Skin epidermis (tissue), 12 donors: ENCODE measurements at regions not wholly inside any gene's neighbourhood (a gene's known extent, or its start where the extent isn't known, plus 50 kb on each side); places are given as distances from the start of the nearest gene placed in this dataset.

Experiments
- H3K27ac ChIP-seq, 21 experiments: fragments of 200-600 bp; sonication (generic) in 11 of 21; one replicate each; pipeline ENCODE4 v1.5.0; 2020; ENCODE audit warnings: mild to moderate bottlenecking in 3 of 21, inconsistent platforms in 2 of 21, moderate library complexity in 2 of 21
- H3K4me3 ChIP-seq, 7 experiments: fragments of 200-600 bp; sonication (generic) in 2 of 7; one replicate each; pipeline ENCODE4 v1.5.0; 2020; ENCODE audit warnings: inconsistent platforms in 2 of 7, mild to moderate bottlenecking in 2 of 7, moderate library complexity in 1 of 7

GRCh38 chr4:152045807-152046571, 285.2 kb upstream of the GATB start:
- Histone ChIP-seq H3K27ac (no peak overlapping the region), H3K4me3 (no peak overlapping the region)

- Histone ChIP-seq H3K27ac (no peak overlapping the region), H3K4me3 (no peak overlapping the region)
Observed at GRCh38 chr4:152045449-152045806, 284.6 kb upstream of the GATB start.

- Histone ChIP-seq H3K27ac (no peak overlapping the region), H3K4me3 (no peak overlapping the region)
Observed at GRCh38 chr4:152044331-152045036, 283.7 kb upstream of the GATB start.

- Histone ChIP-seq H3K27ac (no peak overlapping the region), H3K4me3 (no peak overlapping the region)
Observed at GRCh38 chr4:152041295-152041694, 280.5 kb upstream of the GATB start.

- no peak overlapping the region for H3K27ac ChIP-seq
Observed at GRCh38 chr4:152039691-152040090, 278.9 kb upstream of the GATB start.

GRCh38 chr4:152039023-152039481, 278.2 kb upstream of the GATB start:
- no peak overlapping the region for H3K4me3 ChIP-seq
- H3K27ac ChIP-seq, result no peak overlapping the region

More at GRCh38 chr4:152039691-152040090, 278.9 kb upstream of the GATB start:
- no peak overlapping the region for H3K4me3 ChIP-seq

GRCh38 chr4:152038238-152038637, 277.4 kb upstream of the GATB start:
- Histone ChIP-seq H3K27ac (no peak overlapping the region), H3K4me3 (no peak overlapping the region)

GRCh38 chr4:152037435-152037834, 276.6 kb upstream of the GATB start:
- Histone ChIP-seq H3K4me3 (no peak overlapping the region), H3K27ac (no peak overlapping the region)

- Histone ChIP-seq H3K27ac (no peak overlapping the region), H3K4me3 (no peak overlapping the region)
Observed at GRCh38 chr4:152033621-152034020, 272.8 kb upstream of the GATB start.

- Histone ChIP-seq H3K4me3 (no peak overlapping the region), H3K27ac (peak overlapping the region in 2 of 21 experiments; percentile 26 to 41)
Observed at GRCh38 chr4:152032722-152033131, 271.9 kb upstream of the GATB start.

GRCh38 chr4:152029631-152030030, 268.8 kb upstream of the GATB start:
- H3K27ac ChIP-seq, result no peak overlapping the region
- no peak overlapping the region for H3K4me3 ChIP-seq

GRCh38 chr4:152028131-152028530, 267.3 kb upstream of the GATB start:
- no peak overlapping the region for H3K4me3 ChIP-seq
- H3K27ac ChIP-seq, result no peak overlapping the region

GRCh38 chr4:152024881-152025280, 264.1 kb upstream of the GATB start:
- Histone ChIP-seq H3K4me3 (no peak overlapping the region), H3K27ac (no peak overlapping the region)

GRCh38 chr4:152023674-152024073, 262.9 kb upstream of the GATB start:
- H3K4me3 ChIP-seq, result no peak overlapping the region
- H3K27ac ChIP-seq, result no peak overlapping the region

- no peak overlapping the region for H3K27ac ChIP-seq
- H3K4me3 ChIP-seq, result no peak overlapping the region
Observed at GRCh38 chr4:152022543-152022942, 261.7 kb upstream of the GATB start.

- Histone ChIP-seq H3K4me3 (no peak overlapping the region), H3K27ac (no peak overlapping the region)
Observed at GRCh38 chr4:152021788-152022438, 261.1 kb upstream of the GATB start.

- H3K27ac ChIP-seq, result no peak overlapping the region
- H3K4me3 ChIP-seq, result no peak overlapping the region
Observed at GRCh38 chr4:152020073-152020472, 259.3 kb upstream of the GATB start.

GRCh38 chr4:152016303-152016620, 255.5 kb upstream of the GATB start:
- Histone ChIP-seq H3K27ac (no peak overlapping the region), H3K4me3 (no peak overlapping the region)

- Histone ChIP-seq H3K27ac (no peak overlapping the region), H3K4me3 (no peak overlapping the region)
Observed at GRCh38 chr4:152015597-152016302, 254.9 kb upstream of the GATB start.

- Histone ChIP-seq H3K27ac (peak overlapping the region in 1 of 21 experiments; percentile 61), H3K4me3 (no peak overlapping the region)
Observed at GRCh38 chr4:152014280-152014679, 253.5 kb upstream of the GATB start.
